HepG2 (cell line): ENCODE measurements at regions not wholly inside any gene's neighbourhood (a gene's known extent, or its start where the extent isn't known, plus 50 kb on each side); places are given as distances from the start of the nearest gene placed in this dataset.

Experiments used
- HMGA1 ChIP-seq: sonication (generic); formaldehyde crosslinking; conservative IDR thresholded peaks from 2 replicates; pipeline ENCODE4 v1.4.0; 2020; ENCODE audit warnings: missing genetic modification reagents
- JUNB ChIP-seq: sonication (generic); formaldehyde crosslinking; IDR thresholded peaks from 2 replicates; pipeline ENCODE4 v1.8.0; 2022; ENCODE audit warnings: missing genetic modification reagents, mild to moderate bottlenecking, borderline replicate concordance
- KMT2B ChIP-seq: IDR thresholded peaks from 2 replicates; pipeline ENCODE4 v1.6.1; 2016; ENCODE audit warnings: missing genetic modification reagents, missing compliant biosample characterization
- MYC ChIP-seq: sonication (generic); formaldehyde crosslinking; IDR thresholded peaks from 2 replicates; pipeline ENCODE4 v1.9.0; 2021; ENCODE audit warnings: missing genetic modification reagents, borderline replicate concordance
- NFYC ChIP-seq: IDR thresholded peaks from 2 replicates; pipeline ENCODE4 v1.6.1; 2016; ENCODE audit warnings: missing genetic modification reagents, missing compliant biosample characterization
- NONO ChIP-seq, 2 experiments: fragments of 450-650 bp in 1 of 2; sonication (generic) in 1 of 2; formaldehyde crosslinking in 1 of 2; IDR thresholded peaks in 1 of 2; conservative IDR thresholded peaks in 1 of 2; 2 replicates each; pipeline versions ENCODE4 v1.6.1 to v1.8.0; 2017 to 2022; ENCODE audit warnings: mild to moderate bottlenecking in 1 of 2, missing genetic modification reagents in 1 of 2, moderate library complexity in 1 of 2
- NR1H2 ChIP-seq: sonication (generic); formaldehyde crosslinking; IDR thresholded peaks from 2 replicates; pipeline ENCODE4 v1.8.1; 2022; ENCODE audit warnings: low read depth, missing genetic modification reagents, borderline replicate concordance
- POLR2A ChIP-seq, 2 experiments: IDR thresholded peaks; 2 replicates each; pipeline ENCODE4 v1.6.1; 2011; ENCODE audit warnings: low read depth in 2 of 2, low read length in 2 of 2, mild to moderate bottlenecking in 1 of 2, moderate library complexity in 1 of 2; ENCODE audit not compliant: insufficient read depth in 1 of 2
- REPIN1 ChIP-seq: sonication (generic); formaldehyde crosslinking; IDR thresholded peaks from 2 replicates; pipeline ENCODE4 v1.8.0; 2022; ENCODE audit warnings: missing genetic modification reagents, low read depth, mild to moderate bottlenecking, borderline replicate concordance
- SP140L ChIP-seq: sonication (generic); formaldehyde crosslinking; IDR thresholded peaks from 2 replicates; pipeline ENCODE4 v1.4.0; 2020; ENCODE audit warnings: missing genetic modification reagents, borderline replicate concordance
- THAP11 ChIP-seq: IDR thresholded peaks from 2 replicates; pipeline ENCODE4 v1.6.1; 2016; ENCODE audit warnings: missing biosample characterization, missing genetic modification reagents
- YEATS2 ChIP-seq: sonication (generic); formaldehyde crosslinking; IDR thresholded peaks from 2 replicates; pipeline ENCODE4 v1.4.0; 2020; ENCODE audit warnings: missing genetic modification reagents, borderline replicate concordance
- ZNF430 ChIP-seq: sonication (generic); formaldehyde crosslinking; IDR thresholded peaks from 2 replicates; pipeline ENCODE4 v1.9.0; 2021; ENCODE audit warnings: mild to moderate bottlenecking, missing genetic modification reagents
- ZNF674 ChIP-seq: sonication (generic); formaldehyde crosslinking; IDR thresholded peaks from 2 replicates; pipeline ENCODE4 v1.5.0; 2020; ENCODE audit warnings: low read depth, mild to moderate bottlenecking, missing genetic modification reagents
- ZNF703 ChIP-seq: sonication (generic); formaldehyde crosslinking; IDR thresholded peaks from 2 replicates; pipeline ENCODE4 v1.5.1; 2020; ENCODE audit warnings: missing genetic modification reagents, mild to moderate bottlenecking, moderate library complexity, borderline replicate concordance
- ZNF709 ChIP-seq: sonication (generic); formaldehyde crosslinking; IDR thresholded peaks from 2 replicates; pipeline ENCODE4 v1.5.0; 2020; ENCODE audit warnings: mild to moderate bottlenecking, missing genetic modification reagents
- ZNF891 ChIP-seq: sonication (generic); formaldehyde crosslinking; IDR thresholded peaks from 2 replicates; pipeline ENCODE4 v1.5.0; 2020; ENCODE audit warnings: mild to moderate bottlenecking, missing genetic modification reagents
- TF ChIP-seq, protein P1 (sequence below), 2 experiments: sonication (generic) in 1 of 2; formaldehyde crosslinking in 1 of 2; IDR thresholded peaks; 2 replicates each; pipeline versions ENCODE4 v1.4.0 to v1.6.1; 2018 to 2020; ENCODE audit warnings: missing genetic modification reagents in 2 of 2, borderline replicate concordance in 1 of 2, low read depth in 1 of 2, mild to moderate bottlenecking in 1 of 2, missing biosample characterization in 1 of 2
- TF ChIP-seq, protein P2 (sequence below): sonication (generic); formaldehyde crosslinking; IDR thresholded peaks from 2 replicates; pipeline ENCODE4 v1.4.0; 2020; ENCODE audit warnings: mild to moderate bottlenecking, low read depth, missing genetic modification reagents
- TF ChIP-seq, protein P3 (sequence below): sonication (generic); formaldehyde crosslinking; IDR thresholded peaks from 2 replicates; pipeline ENCODE4 v1.4.0; 2020; ENCODE audit warnings: missing genetic modification reagents
- TF ChIP-seq, protein P4 (sequence below): sonication (generic); formaldehyde crosslinking; IDR thresholded peaks from 2 replicates; pipeline ENCODE4 v1.5.1; 2020; ENCODE audit warnings: mild to moderate bottlenecking, moderate library complexity, missing genetic modification reagents
- TF ChIP-seq, protein P5 (sequence below): IDR thresholded peaks from 2 replicates; pipeline ENCODE4 v1.6.1; 2016; ENCODE audit warnings: missing genetic modification reagents, missing compliant biosample characterization

DNA sequence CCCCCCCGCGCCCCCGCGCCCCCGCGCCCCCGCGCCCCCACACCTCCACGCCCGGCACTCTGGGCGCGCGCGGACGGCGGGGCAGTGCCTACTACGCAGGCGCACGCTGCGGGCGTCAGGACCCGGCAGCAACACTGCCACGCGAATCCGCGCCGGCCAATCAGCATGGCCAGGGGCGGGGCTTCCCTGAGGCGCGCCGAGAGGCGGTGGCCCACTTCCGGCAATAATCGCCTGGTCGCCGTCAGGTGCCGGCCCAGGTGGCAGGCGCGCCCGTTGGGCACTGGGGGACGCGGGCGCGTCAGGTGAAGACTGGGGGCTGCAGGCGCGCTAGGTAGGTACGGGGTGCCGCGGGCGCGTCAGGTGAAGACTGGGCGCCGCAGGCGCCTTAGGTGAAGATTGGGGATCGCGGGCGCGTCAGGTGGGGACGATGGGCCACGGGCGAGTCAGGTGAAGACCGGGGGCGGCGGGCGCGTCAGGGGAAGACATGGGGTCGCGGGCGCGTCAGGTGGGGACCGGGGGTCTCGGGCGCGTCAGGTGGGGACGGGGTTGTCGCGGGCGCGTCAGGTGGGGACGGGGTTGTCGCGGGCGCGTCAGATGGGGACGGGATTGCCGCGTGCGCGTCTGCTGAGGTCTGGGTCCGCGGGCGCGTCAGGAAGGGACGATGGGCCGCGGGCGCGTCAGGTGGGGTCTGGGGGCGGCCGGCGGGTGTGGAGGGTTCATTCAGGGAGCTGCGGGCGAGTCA is 219.1 kb downstream of the RTP5 start (continued):
- no peak for TF ChIP-seq ZNF891 (CRISPR knock-in tag)
- TF ChIP-seq ZNF430 (CRISPR knock-in tag), result peak; percentile 75; the same call in 1 of the 2 replicates
- peak; percentile 75; the same call in 1 of the 2 replicates for TF ChIP-seq ZNF709 (CRISPR knock-in tag)
- no peak for TF ChIP-seq NONO (IDR thresholded peaks at IDR 0.05)
- peak; percentile 81 for TF ChIP-seq NONO (CRISPR knock-in tag; conservative IDR thresholded peaks at IDR 0.05)
- 0 out of 2 replicates have a peak, but pooled peaks have one; percentile 32 for TF ChIP-seq ZNF674 (CRISPR knock-in tag)
- TF ChIP-seq NR1H2 (CRISPR knock-in tag), result no peak
- TF ChIP-seq, protein P1, sequence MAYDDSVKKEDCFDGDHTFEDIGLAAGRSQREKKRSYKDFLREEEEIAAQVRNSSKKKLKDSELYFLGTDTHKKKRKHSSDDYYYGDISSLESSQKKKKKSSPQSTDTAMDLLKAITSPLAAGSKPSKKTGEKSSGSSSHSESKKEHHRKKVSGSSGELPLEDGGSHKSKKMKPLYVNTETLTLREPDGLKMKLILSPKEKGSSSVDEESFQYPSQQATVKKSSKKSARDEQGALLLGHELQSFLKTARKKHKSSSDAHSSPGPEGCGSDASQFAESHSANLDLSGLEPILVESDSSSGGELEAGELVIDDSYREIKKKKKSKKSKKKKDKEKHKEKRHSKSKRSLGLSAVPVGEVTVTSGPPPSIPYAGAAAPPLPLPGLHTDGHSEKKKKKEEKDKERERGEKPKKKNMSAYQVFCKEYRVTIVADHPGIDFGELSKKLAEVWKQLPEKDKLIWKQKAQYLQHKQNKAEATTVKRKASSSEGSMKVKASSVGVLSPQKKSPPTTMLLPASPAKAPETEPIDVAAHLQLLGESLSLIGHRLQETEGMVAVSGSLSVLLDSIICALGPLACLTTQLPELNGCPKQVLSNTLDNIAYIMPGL (CRISPR knock-in tag; IDR thresholded peaks at IDR 0.05; ENCODE audit: borderline replicate concordance in 1 of 2, low read depth in 1 of 2), result peak; percentile 41 to 63; a peak in 3 of 4 replicates
- no peak for TF ChIP-seq REPIN1 (CRISPR knock-in tag)
- peak; percentile 51 to 52; a peak in 2 of 4 replicates for TF ChIP-seq POLR2A (IDR thresholded peaks at IDR 0.05; ENCODE audit: insufficient read depth in 1 of 2, low read depth in 2 of 2, low read length in 2 of 2)
- peak; percentile 77 for TF ChIP-seq THAP11
- peak; percentile 88 for TF ChIP-seq NFYC (CRISPR knock-in tag)
- TF ChIP-seq, protein P2, sequence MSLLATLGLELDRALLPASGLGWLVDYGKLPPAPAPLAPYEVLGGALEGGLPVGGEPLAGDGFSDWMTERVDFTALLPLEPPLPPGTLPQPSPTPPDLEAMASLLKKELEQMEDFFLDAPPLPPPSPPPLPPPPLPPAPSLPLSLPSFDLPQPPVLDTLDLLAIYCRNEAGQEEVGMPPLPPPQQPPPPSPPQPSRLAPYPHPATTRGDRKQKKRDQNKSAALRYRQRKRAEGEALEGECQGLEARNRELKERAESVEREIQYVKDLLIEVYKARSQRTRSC (CRISPR knock-in tag), result no peak
- TF ChIP-seq, protein P3, sequence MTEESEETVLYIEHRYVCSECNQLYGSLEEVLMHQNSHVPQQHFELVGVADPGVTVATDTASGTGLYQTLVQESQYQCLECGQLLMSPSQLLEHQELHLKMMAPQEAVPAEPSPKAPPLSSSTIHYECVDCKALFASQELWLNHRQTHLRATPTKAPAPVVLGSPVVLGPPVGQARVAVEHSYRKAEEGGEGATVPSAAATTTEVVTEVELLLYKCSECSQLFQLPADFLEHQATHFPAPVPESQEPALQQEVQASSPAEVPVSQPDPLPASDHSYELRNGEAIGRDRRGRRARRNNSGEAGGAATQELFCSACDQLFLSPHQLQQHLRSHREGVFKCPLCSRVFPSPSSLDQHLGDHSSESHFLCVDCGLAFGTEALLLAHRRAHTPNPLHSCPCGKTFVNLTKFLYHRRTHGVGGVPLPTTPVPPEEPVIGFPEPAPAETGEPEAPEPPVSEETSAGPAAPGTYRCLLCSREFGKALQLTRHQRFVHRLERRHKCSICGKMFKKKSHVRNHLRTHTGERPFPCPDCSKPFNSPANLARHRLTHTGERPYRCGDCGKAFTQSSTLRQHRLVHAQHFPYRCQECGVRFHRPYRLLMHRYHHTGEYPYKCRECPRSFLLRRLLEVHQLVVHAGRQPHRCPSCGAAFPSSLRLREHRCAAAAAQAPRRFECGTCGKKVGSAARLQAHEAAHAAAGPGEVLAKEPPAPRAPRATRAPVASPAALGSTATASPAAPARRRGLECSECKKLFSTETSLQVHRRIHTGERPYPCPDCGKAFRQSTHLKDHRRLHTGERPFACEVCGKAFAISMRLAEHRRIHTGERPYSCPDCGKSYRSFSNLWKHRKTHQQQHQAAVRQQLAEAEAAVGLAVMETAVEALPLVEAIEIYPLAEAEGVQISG (CRISPR knock-in tag), result peak; percentile 73
- no peak for TF ChIP-seq ZNF703 (CRISPR knock-in tag)
- TF ChIP-seq, protein P4, sequence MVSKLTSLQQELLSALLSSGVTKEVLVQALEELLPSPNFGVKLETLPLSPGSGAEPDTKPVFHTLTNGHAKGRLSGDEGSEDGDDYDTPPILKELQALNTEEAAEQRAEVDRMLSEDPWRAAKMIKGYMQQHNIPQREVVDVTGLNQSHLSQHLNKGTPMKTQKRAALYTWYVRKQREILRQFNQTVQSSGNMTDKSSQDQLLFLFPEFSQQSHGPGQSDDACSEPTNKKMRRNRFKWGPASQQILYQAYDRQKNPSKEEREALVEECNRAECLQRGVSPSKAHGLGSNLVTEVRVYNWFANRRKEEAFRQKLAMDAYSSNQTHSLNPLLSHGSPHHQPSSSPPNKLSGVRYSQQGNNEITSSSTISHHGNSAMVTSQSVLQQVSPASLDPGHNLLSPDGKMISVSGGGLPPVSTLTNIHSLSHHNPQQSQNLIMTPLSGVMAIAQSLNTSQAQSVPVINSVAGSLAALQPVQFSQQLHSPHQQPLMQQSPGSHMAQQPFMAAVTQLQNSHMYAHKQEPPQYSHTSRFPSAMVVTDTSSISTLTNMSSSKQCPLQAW (CRISPR knock-in tag), result peak; percentile 86
- no peak for TF ChIP-seq SP140L
- TF ChIP-seq JUNB (CRISPR knock-in tag), result no peak
- TF ChIP-seq MYC (CRISPR knock-in tag), result peak; percentile 74; the same call in 1 of the 2 replicates
- no peak for TF ChIP-seq HMGA1
- peak; percentile 94 for TF ChIP-seq KMT2B
- TF ChIP-seq YEATS2, result peak; percentile 70; the same call in 1 of the 2 replicates
- TF ChIP-seq, protein P5, sequence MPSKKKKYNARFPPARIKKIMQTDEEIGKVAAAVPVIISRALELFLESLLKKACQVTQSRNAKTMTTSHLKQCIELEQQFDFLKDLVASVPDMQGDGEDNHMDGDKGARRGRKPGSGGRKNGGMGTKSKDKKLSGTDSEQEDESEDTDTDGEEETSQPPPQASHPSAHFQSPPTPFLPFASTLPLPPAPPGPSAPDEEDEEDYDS, result peak; percentile 70; the same call in 1 of the 2 replicates
